Neuronal stem cell (in vitro differentiated cells): ENCODE measurements at regions not wholly inside any gene's neighbourhood (a gene's known extent, or its start where the extent isn't known, plus 50 kb on each side); places are given as distances from the start of the nearest gene placed in this dataset.

Experiments
- DNase-seq: peaks from one replicate; pipeline ENCODE4 v3.0.0-alpha.2; 2013; ENCODE audit warnings: low spot score
- H2AFZ ChIP-seq: one replicate; pipeline ENCODE4 v1.6.1; 2013; ENCODE audit warnings: mild to moderate bottlenecking, low read length, inconsistent platforms
- H2AK5ac ChIP-seq: 2 replicates; pipeline ENCODE4 v1.6.1; 2013; ENCODE audit warnings: low read depth, mild to moderate bottlenecking, inconsistent platforms, low read length, moderate library complexity, mixed read lengths
- H2BK120ac ChIP-seq: 2 replicates; pipeline ENCODE4 v1.6.1; 2013; ENCODE audit warnings: low read depth, mild to moderate bottlenecking, inconsistent platforms, low read length, moderate library complexity, mixed read lengths
- H2BK12ac ChIP-seq: one replicate; pipeline ENCODE4 v1.6.1; 2013; ENCODE audit warnings: low read length, inconsistent platforms
- H2BK15ac ChIP-seq: 2 replicates; pipeline ENCODE4 v1.6.1; 2013; ENCODE audit warnings: mild to moderate bottlenecking, low read length, inconsistent platforms, mixed read lengths
- H2BK5ac ChIP-seq: one replicate; pipeline ENCODE4 v1.6.1; 2013; ENCODE audit warnings: inconsistent platforms, mild to moderate bottlenecking, low read length, moderate library complexity
- H3K14ac ChIP-seq: one replicate; pipeline ENCODE4 v1.6.1; 2013; ENCODE audit warnings: low read length, inconsistent platforms
- H3K18ac ChIP-seq: 2 replicates; pipeline ENCODE4 v1.6.1; 2013; ENCODE audit warnings: low read length, inconsistent platforms
- H3K23ac ChIP-seq: 2 replicates; pipeline ENCODE4 v1.6.1; 2013; ENCODE audit warnings: low read depth, mild to moderate bottlenecking, mixed read lengths, low read length, inconsistent platforms; ENCODE audit not compliant: poor library complexity
- H3K27ac ChIP-seq: replicated peaks from 3 replicates; pipeline ENCODE4 v1.5.1; 2013; ENCODE audit warnings: low read length, inconsistent platforms
- H3K27me3 ChIP-seq, 3 experiments: 2 replicates each; pipeline ENCODE4 v1.6.1; 2013; ENCODE audit warnings: low read length in 3 of 3, mild to moderate bottlenecking in 2 of 3, inconsistent platforms in 1 of 3, low read depth in 1 of 3, mixed read lengths in 1 of 3, moderate library complexity in 1 of 3; ENCODE audit not compliant: control insufficient read depth in 3 of 3, insufficient read depth in 3 of 3
- H3K36me3 ChIP-seq, 2 donors: replicated peaks in 1 of 2; 2 replicates each; pipeline ENCODE4 v1.6.1; 2013; ENCODE audit warnings: low read length in 2 of 2; ENCODE audit not compliant: control insufficient read depth in 2 of 2, insufficient read depth in 2 of 2
- H3K4ac ChIP-seq: 2 replicates; pipeline ENCODE4 v1.6.1; 2013; ENCODE audit warnings: inconsistent platforms, mild to moderate bottlenecking, low read length, moderate library complexity
- H3K4me1 ChIP-seq, 2 donors: 1 replicate in 1 of 2; 2 replicates in 1 of 2; pipeline ENCODE4 v1.6.1; 2013; ENCODE audit warnings: low read length in 2 of 2, low read depth in 1 of 2; ENCODE audit not compliant: control insufficient read depth in 2 of 2, insufficient read depth in 1 of 2
- H3K4me2 ChIP-seq: one replicate; pipeline ENCODE4 v1.6.1; 2013; ENCODE audit warnings: mild to moderate bottlenecking, low read length, inconsistent platforms; ENCODE audit not compliant: insufficient read depth, poor library complexity, severe bottlenecking
- H3K4me3 ChIP-seq, 2 donors: 2 replicates each; pipeline ENCODE4 v1.5.1; 2013; ENCODE audit warnings: low read length in 2 of 2, mild to moderate bottlenecking in 2 of 2, inconsistent platforms in 1 of 2, moderate library complexity in 1 of 2
- H3K79me1 ChIP-seq: one replicate; pipeline ENCODE4 v1.6.1; 2013; ENCODE audit warnings: low read depth, mild to moderate bottlenecking, inconsistent platforms, low read length, moderate library complexity
- H3K9ac ChIP-seq: one replicate; pipeline ENCODE4 v1.6.1; 2013; ENCODE audit warnings: mild to moderate bottlenecking, low read depth, low read length, inconsistent platforms; ENCODE audit not compliant: poor library complexity
- H3K9me3 ChIP-seq, 2 donors: replicated peaks in 1 of 2; 2 replicates each; pipeline versions ENCODE3 to v1.6.1; 2013; ENCODE audit warnings: low read length in 2 of 2, mild to moderate bottlenecking in 2 of 2, inconsistent platforms in 1 of 2, low read depth in 1 of 2, mixed read lengths in 1 of 2, moderate library complexity in 1 of 2; ENCODE audit not compliant: control insufficient read depth in 2 of 2, insufficient read depth in 1 of 2
- H4K8ac ChIP-seq: one replicate; pipeline ENCODE4 v1.6.1; 2013; ENCODE audit warnings: low read depth, mild to moderate bottlenecking, inconsistent platforms, low read length, moderate library complexity
- H4K91ac ChIP-seq: one replicate; pipeline ENCODE4 v1.6.1; 2013; ENCODE audit warnings: low read length, low read depth, mild to moderate bottlenecking, inconsistent platforms; ENCODE audit not compliant: poor library complexity
- WGBS, 2 donors: extraction: QIAGEN DNeasy Blood & Tissue Kit; methylation state at CpG; one replicate each; pipeline ENCODE4 v1.1.7; 2013; ENCODE audit warnings: missing lambda C conversion rate in 2 of 2, mixed read lengths in 1 of 2; ENCODE audit not compliant: insufficient read length in 2 of 2, insufficient replicate concordance in 1 of 2; ENCODE audit errors: extremely low coverage in 2 of 2; 5-methylcytosine and 5-hydroxymethylcytosine counted together

DNA sequence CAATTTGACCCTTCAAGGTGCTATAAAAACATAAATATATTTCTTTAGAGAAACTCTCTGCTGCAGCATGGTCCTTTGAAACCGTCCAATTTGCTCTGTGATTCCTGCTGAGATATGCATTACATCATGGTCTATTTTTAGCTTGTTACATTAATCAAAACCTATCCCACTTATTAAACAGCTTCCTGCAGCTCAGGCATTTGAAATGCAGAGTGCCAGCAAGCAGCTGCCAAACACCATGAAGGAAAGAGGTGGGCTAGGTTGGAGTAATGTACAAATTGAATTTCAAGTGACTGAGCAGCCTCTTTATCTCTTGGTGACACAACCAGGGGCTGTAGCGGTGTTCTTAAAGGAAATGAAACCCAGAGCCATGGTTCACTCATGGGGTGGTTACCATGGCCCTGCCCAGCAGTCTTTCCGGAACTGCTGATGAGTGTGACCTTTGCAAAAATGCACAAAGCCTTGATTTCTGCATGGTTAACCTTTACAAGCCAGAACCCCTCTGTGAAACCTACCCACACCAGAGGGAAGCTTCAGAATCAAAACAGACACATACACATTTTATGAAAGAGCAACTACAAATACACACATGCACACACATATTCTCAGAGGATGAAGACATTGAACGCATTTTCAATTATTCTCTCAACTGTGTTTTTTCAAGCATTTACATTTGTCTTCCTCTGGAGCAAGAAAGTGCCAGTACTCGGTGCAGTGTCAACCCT, 155.8 kb upstream of the ZNF608 start:
- WGBS, 2 donors = no CpG with 5 or more reads among the region's 5 CpGs
- no peak overlapping the region for H4K8ac ChIP-seq
- no peak overlapping the region for H4K91ac ChIP-seq
- H3K4me1 ChIP-seq = peaks cover 18 to 50% of the 10 kb centered on the region in 2 donors
- no peaks in the 10 kb centered on the region for H3K36me3 ChIP-seq
- H3K4ac ChIP-seq = no peak overlapping the region
- no peak overlapping the region for H2AK5ac ChIP-seq
- no peaks in the 10 kb centered on the region for H3K27me3 ChIP-seq
- H3K14ac ChIP-seq = no peak overlapping the region
- no peak overlapping the region for H3K27ac ChIP-seq
- H2BK12ac ChIP-seq = no peak overlapping the region
- no peak overlapping the region for H3K18ac ChIP-seq
- DNase-seq = no peak
- no peak overlapping the region for H3K4me3 ChIP-seq
- H3K4me2 ChIP-seq = no peak overlapping the region
- H2BK15ac ChIP-seq = no peak overlapping the region
- peaks cover 4 to 7% of the 10 kb centered on the region in 2 donors for H3K9me3 ChIP-seq
- no peak overlapping the region for H3K23ac ChIP-seq
- H2BK5ac ChIP-seq = no peak overlapping the region
- H3K9ac ChIP-seq = no peak overlapping the region
- no peak overlapping the region for H2BK120ac ChIP-seq
- no peaks in the 10 kb centered on the region for H3K79me1 ChIP-seq
- no peak overlapping the region for H2AFZ ChIP-seq

DNA sequence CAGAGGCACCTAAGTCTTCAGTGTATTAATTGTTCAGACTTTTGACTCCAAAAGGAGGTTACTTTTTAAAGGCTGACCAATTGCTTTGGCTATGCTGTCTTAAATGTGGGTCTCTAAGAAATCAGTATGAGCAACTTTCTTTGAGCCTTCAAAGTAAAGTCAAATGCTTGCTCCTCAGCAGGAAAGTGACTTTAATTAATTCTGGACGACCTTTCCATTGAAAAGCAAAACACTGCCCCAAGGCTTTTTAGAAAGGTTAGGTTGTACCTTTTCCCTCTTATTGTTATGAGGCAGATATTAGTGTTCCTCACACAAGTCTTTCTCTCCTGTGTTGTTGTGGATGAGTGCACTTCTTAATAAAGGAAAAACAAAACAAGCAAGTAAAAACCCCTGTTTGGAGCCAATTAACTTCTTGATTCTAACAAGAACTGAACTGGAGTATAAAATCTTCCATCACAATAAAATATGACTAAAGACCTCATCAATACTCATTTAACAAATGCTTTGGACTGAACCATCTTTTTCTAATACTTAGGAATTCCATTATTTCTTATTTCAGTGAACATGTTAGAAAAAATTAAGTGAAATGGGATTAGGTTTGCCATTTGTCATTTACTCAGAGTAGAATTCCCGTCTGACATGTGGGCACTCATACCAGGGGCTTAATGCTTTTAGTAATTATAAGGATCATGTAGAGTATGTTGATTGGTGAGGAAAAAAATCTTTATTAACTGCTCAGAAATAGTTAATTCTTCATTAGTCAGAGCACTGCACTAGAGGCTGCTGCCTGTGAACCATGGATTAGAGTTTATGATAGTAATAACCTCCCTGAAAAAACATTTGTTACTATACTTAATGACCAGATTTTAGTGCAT, 159.1 kb upstream of the ZNF608 start:
- H4K91ac ChIP-seq = no peak overlapping the region
- no peak for DNase-seq
- no peak overlapping the region for H2BK5ac ChIP-seq
- H3K23ac ChIP-seq = no peak overlapping the region
- no peak overlapping the region for H3K4ac ChIP-seq
- H2BK120ac ChIP-seq = no peak overlapping the region
- no peak overlapping the region for H2BK12ac ChIP-seq
- no peak overlapping the region for H2BK15ac ChIP-seq
- peak overlapping the region; percentile 50 for H3K27ac ChIP-seq
- H3K79me1 ChIP-seq = no peaks in the 10 kb centered on the region
- no peak overlapping the region for H3K4me3 ChIP-seq
- no peak overlapping the region for H2AK5ac ChIP-seq
- H2AFZ ChIP-seq = no peak overlapping the region
- no peak overlapping the region for H3K9ac ChIP-seq
- no peak overlapping the region for H3K4me2 ChIP-seq
- H3K14ac ChIP-seq = no peak overlapping the region
- H3K27me3 ChIP-seq = no peaks in the 10 kb centered on the region
- H3K18ac ChIP-seq = no peak overlapping the region
- H4K8ac ChIP-seq = no peak overlapping the region
- H3K9me3 ChIP-seq = no peaks in the 10 kb centered on the region
- no CpG with 5 or more reads among the region's 2 CpGs for WGBS, 2 donors
- peaks cover 24 to 66% of the 10 kb centered on the region in 2 donors for H3K4me1 ChIP-seq
- H3K36me3 ChIP-seq = no peaks in the 10 kb centered on the region

DNA sequence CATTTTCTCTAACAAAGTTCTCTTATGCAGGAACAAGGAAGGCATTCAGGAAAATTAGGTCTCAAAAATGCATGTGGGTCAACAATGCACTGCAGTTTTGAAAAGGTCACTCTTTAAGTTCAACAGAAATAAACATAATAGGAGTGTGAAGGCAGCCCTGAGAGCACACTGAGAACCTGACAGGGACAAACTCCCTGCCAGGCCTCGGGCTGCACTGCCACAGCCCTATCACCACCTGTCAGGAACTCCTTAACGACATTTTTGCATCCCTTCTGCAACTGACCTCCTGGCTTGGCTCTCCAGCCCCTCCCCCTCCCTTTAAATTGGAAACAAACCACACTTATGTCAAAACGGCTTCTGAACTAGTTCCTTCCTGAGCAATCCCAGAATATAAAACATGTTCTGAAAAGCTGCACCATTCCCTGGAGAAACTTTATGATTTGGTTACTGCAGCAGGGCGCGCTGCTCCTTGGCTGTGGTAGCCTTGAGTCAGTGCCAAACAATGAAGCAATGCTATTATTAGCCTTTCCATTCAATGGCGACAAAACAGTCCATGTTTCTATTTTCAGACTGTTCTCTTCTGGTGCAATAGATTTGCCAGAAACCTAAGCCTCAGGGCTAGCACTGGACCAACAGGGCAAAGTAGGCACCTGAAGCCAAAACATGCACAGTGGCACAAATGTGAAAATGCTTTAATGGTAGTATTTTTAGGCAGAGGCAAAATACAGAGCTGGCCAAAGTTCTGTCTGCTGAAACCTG, 160.1 kb upstream of the ZNF608 start:
- WGBS, 2 donors = no CpG with 5 or more reads among the region's 6 CpGs
- no peak for DNase-seq
- Histone ChIP-seq H3K27me3 (no peaks in the 10 kb centered on the region), H4K8ac (no peak overlapping the region), H3K23ac (no peak overlapping the region), H3K9me3 (no peaks in the 10 kb centered on the region), H3K9ac (no peak overlapping the region), H3K14ac (no peak overlapping the region), H3K4me1 (peaks cover 24 to 62% of the 10 kb centered on the region in 2 donors), H2AFZ (no peak overlapping the region), H3K36me3 (no peaks in the 10 kb centered on the region), H3K4me3 (no peak overlapping the region), H2BK12ac (no peak overlapping the region), H3K4ac (no peak overlapping the region), H2BK5ac (no peak overlapping the region), H2AK5ac (no peak overlapping the region), H4K91ac (no peak overlapping the region), H2BK15ac (no peak overlapping the region), H3K27ac (peak overlapping the region; percentile 67), H3K18ac (no peak overlapping the region), H2BK120ac (no peak overlapping the region), H3K4me2 (no peak overlapping the region), H3K79me1 (no peaks in the 10 kb centered on the region)
